Colonic mucosa (tissue), 4 donors: ENCODE measurements at regions not wholly inside any gene's neighbourhood (a gene's known extent, or its start where the extent isn't known, plus 50 kb on each side); places are given as distances from the start of the nearest gene placed in this dataset.

ENCODE experiments used
- DNase-seq: peaks from one replicate; pipeline ENCODE4 v3.0.0-alpha.2; 2020
- H3K27ac ChIP-seq: fragments of 200-600 bp; one replicate; pipeline ENCODE4 v1.8.0; 2021
- H3K27me3 ChIP-seq: fragments of 200-600 bp; one replicate; pipeline ENCODE4 v1.8.0; 2021
- H3K36me3 ChIP-seq: fragments of 200-600 bp; one replicate; pipeline ENCODE4 v1.8.0; 2021
- H3K4me1 ChIP-seq: fragments of 200-600 bp; one replicate; pipeline ENCODE4 v1.8.0; 2021; ENCODE audit warnings: mild to moderate bottlenecking
- H3K4me3 ChIP-seq: fragments of 200-600 bp; one replicate; pipeline ENCODE4 v1.8.0; 2021
- H3K9ac ChIP-seq, 2 donors: one replicate each; pipeline ENCODE4 v1.7.0; 2013; ENCODE audit warnings: control low read depth in 2 of 2, low read depth in 2 of 2, low read length in 2 of 2
- H3K9me3 ChIP-seq: fragments of 200-600 bp; one replicate; pipeline ENCODE4 v1.8.0; 2021
- CTCF ChIP-seq: fragments of 200-600 bp; IDR thresholded peaks from one replicate; pipeline ENCODE4 v1.8.0; 2022; ENCODE audit warnings: antibody characterized with exemption, mild to moderate bottlenecking
- intact Hi-C: fragments of 100-400 bp; cut with DNase I; formaldehyde crosslinking; loops from one replicate; pipeline ENCODE4 v1.14.1; 2022
- donor health status: healthy.
- donor health status: DM: no; HTN: no; CAD: no.
- donor health status: DM: no; HTN: no; CAD: no.

- no peaks in the 10 kb centered on the region for H3K27me3 ChIP-seq
- H3K4me3 ChIP-seq = no peak overlapping the region
- no peak overlapping the region for H3K27ac ChIP-seq
- H3K4me1 ChIP-seq = no peaks in the 10 kb centered on the region
- H3K36me3 ChIP-seq = no peaks in the 10 kb centered on the region
- intact Hi-C loops = no loop called here
- no peak for TF ChIP-seq CTCF
- H3K9me3 ChIP-seq = no peaks in the 10 kb centered on the region
- no peak overlapping the region for H3K9ac ChIP-seq
- DNase-seq = no peak
These were observed 218.5 kb upstream of the E2F8 start for GRCh38 chr11:19459240-19459639.

GRCh38 chr11:19458721-19459120, 218.0 kb upstream of the E2F8 start:
- no peak for TF ChIP-seq CTCF
- Histone ChIP-seq H3K9me3 (no peaks in the 10 kb centered on the region), H3K27me3 (no peaks in the 10 kb centered on the region), H3K4me3 (no peak overlapping the region), H3K9ac (no peak overlapping the region), H3K36me3 (no peaks in the 10 kb centered on the region), H3K4me1 (no peaks in the 10 kb centered on the region), H3K27ac (no peak overlapping the region)
- intact Hi-C loops = no loop called here
- DNase-seq = no peak

GRCh38 chr11:19458231-19458630, 217.5 kb upstream of the E2F8 start:
- H3K4me3 ChIP-seq = no peak overlapping the region
- no peak overlapping the region for H3K27ac ChIP-seq
- H3K36me3 ChIP-seq = no peaks in the 10 kb centered on the region
- no peak for TF ChIP-seq CTCF
- no peaks in the 10 kb centered on the region for H3K27me3 ChIP-seq
- H3K9me3 ChIP-seq = no peaks in the 10 kb centered on the region
- H3K4me1 ChIP-seq = no peaks in the 10 kb centered on the region
- H3K9ac ChIP-seq = no peak overlapping the region
- intact Hi-C loops = no loop called here
- DNase-seq = no peak

GRCh38 chr11:19455731-19456130, 215.0 kb upstream of the E2F8 start:
- DNase-seq = no peak
- no peak for TF ChIP-seq CTCF

GRCh38 chr11:19453651-19454257, 213.0 kb upstream of the E2F8 start:
- intact Hi-C loops = no loop called here
- no peaks in the 10 kb centered on the region for H3K27me3 ChIP-seq
- H3K9me3 ChIP-seq = no peaks in the 10 kb centered on the region
- no peak overlapping the region for H3K9ac ChIP-seq
- no peak overlapping the region for H3K4me3 ChIP-seq
- H3K27ac ChIP-seq = no peak overlapping the region
- DNase-seq = no peak
- TF ChIP-seq CTCF = no peak
- H3K36me3 ChIP-seq = no peaks in the 10 kb centered on the region
- no peaks in the 10 kb centered on the region for H3K4me1 ChIP-seq

More at GRCh38 chr11:19455731-19456130, 215.0 kb upstream of the E2F8 start:
- no peak overlapping the region for H3K9ac ChIP-seq
- no peaks in the 10 kb centered on the region for H3K36me3 ChIP-seq
- intact Hi-C loops = no loop called here
- H3K4me3 ChIP-seq = no peak overlapping the region
- H3K4me1 ChIP-seq = no peaks in the 10 kb centered on the region
- H3K9me3 ChIP-seq = no peaks in the 10 kb centered on the region
- H3K27ac ChIP-seq = no peak overlapping the region
- no peaks in the 10 kb centered on the region for H3K27me3 ChIP-seq
